HG03575 (cell line): ENCODE measurements at regions not wholly inside any gene's neighbourhood (a gene's known extent, or its start where the extent isn't known, plus 50 kb on each side); places are given as distances from the start of the nearest gene placed in this dataset.

Experiments
- ATAC-seq: cut with Tn5 transposase; IDR thresholded peaks from one replicate; pipeline ENCODE4 v1.9.1; 2021; ENCODE audit not compliant: unreplicated experiment, insufficient number of reproducible peaks, low FRiP score; ENCODE audit errors: extremely low read depth

GRCh38 chr10:78886129-78886528, 182.6 kb upstream of the ZMIZ1 start:
- ATAC-seq, result no peak

DNA sequence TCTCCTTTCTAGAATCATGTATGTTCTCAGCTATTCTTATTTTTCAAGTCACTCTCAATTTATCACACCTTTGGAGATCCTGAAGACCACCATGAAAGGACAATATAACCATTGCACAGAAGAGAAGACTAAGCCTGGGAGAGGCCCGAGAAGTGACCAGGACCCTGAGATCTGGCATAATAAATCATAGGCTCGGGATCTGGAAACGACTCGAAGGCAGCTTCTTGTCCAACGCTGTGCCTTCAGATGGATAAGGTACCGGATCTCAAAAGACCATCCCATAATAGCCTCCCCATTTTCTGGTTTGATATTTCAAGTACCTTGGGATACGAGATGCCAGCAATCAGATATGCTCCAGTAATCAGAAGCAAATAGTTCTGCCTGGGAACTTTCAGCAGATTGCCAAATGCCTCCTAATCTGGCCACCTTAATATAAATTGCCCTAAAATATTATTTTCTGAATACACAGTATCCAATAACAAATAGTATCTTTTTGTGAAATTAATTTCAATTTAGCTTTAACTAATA, 179.2 kb upstream of the ZMIZ1 start:
- no peak for ATAC-seq

DNA sequence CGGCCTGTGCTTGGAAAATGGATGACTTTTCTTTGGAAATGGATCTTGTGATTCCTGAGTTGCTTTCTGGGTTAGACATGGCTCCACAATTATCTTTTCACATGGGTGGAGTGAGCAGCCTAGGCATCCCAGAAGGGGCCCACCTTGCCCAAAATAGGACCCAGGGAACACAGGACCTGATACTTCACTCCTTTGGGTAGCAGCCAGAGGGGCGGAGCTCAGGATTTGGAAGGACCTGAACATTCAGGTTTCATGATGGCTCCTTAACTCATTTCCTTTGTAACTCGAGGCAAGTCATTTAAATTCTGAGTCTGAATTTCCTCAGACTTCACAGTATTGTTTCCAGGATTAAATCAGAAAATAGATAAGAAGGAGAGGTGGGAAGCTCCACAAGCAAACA, 178.3 kb upstream of the ZMIZ1 start:
- no peak for ATAC-seq

GRCh38 chr10:78891741-78892140, 177.0 kb upstream of the ZMIZ1 start:
- no peak for ATAC-seq

GRCh38 chr10:78892338-78893176, 176.2 kb upstream of the ZMIZ1 start:
- ATAC-seq, result no peak

- no peak for ATAC-seq
Measured at GRCh38 chr10:78893217-78893616, 175.5 kb upstream of the ZMIZ1 start.

DNA sequence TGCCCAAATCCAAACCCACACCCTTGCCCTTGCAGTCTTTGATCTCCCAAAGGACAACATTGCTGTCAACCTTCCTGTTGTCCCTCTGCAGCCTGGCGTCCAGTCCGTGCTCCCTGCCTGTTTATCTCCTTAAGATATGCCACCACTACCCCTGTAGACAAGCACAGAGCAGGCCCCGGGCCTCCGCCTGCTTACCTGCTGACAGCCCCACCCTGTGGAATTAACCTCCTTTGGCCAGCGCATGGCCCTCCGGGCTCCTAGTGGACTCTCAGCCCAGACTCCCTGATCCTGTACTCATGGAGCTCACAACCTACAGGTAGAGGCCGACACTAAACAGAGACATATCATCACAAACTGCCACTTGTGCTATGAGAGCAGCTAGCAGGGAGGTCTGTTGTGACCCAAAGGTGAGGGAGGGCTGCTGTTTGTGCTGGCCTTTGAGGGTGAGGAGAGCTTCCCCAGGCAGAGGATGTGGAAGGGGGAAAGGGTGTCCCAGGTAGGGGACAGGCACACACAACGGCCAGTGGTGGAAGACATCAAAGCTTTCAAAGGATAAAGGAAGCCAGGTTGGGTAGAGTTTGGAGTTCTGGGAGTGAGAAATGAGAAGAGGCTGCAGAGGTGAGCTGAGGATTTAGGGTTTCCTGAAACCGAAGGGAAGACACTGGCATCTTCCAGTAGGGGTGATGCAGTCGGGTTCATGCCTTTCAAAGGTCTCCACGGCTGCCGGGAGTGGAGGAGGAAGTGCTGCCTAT, 174.5 kb upstream of the ZMIZ1 start:
- ATAC-seq, result no peak

- no peak for ATAC-seq
Measured at GRCh38 chr10:78894841-78895195, 173.9 kb upstream of the ZMIZ1 start.

DNA sequence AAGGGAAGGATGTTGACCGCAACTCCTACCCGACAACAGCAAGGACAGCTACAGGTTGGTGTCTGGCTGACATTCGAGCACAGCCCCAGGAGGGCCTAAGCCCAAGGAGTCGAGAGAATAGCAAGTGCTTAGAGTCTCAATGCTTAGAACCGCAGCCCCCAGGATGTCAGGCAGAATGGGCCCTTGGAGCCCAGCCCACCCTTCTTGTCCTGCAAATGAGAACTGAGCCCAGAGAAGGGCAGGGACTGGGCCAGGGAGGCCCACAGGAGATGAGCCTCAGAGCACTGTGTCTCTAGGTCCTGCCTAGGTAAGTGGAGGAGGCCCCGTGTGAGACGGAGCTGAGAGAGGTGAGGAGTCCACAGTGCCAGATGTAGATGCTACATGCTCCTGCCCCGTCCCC, 173.3 kb upstream of the ZMIZ1 start:
- ATAC-seq, result no peak

DNA sequence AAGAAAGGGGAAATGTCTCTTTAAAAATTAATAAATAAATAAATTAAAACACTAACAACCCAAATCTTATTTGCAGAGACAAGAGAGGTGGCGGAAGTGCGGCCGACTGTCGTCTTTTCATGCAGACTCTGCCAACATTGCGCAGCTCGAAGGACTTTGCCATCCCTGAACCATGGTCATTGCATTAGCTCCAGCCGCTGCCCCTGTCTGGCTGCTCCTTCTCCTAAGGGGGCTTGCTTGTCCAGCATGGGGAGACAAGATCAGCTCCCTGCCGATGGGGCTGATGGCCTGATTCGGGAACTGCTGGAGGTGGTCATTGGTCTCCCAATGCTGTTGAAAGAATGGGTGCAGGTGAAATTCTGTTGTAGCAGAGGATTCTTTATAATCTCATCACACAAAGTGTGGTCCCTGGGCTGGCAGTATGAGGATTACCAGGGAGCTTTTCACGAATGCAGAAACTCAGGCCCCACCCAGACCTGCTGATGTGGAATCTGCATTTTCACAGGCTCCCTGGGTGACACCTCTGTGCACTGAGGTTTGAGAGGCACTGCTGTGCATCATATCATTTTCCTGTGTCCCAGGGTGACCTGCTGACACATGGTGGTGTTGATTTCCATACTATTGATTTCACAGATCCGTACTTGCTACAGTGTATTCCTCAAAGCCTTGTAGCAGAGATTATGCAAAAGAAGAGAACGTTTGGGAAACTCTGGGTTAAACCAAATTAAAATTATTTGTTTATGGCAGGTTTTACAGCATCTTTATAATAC, 172.4 kb upstream of the ZMIZ1 start:
- ATAC-seq, result no peak

DNA sequence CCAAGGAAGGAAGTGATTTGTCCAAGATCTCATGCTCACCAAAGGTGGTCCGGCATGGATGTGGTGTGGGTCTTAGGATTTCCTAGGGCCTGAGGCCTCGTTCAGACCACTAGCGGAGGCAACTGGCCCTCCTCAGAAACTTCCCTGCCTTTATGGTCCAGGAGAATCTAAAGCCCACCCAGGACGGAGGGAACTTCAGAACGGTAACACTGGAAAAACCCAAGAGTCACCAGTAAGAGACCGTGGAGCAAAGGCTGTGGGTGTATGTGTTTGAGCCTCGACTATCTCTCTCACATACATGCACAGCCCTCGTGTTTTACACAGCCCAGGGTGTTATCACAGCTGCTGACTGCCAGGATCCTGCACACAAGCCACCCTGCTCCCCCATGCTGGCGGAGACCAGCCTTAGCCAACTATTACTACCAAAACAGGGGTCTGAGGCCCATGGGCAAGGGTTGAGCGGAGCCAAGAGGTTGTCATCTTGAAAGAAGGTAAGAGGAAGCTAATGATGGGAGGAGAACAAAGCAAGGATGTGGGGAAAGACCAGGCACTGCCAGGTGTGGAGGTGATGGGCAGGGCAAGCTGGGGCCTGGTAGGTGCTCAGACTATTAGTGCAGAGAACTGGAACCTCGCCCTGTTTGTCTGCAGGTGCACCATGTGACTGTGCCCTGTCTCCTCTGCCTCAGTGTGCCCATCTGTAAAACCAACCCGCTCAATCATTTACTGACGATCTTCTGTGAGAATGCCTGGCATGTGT, 170.2 kb upstream of the ZMIZ1 start:
- no peak for ATAC-seq

DNA sequence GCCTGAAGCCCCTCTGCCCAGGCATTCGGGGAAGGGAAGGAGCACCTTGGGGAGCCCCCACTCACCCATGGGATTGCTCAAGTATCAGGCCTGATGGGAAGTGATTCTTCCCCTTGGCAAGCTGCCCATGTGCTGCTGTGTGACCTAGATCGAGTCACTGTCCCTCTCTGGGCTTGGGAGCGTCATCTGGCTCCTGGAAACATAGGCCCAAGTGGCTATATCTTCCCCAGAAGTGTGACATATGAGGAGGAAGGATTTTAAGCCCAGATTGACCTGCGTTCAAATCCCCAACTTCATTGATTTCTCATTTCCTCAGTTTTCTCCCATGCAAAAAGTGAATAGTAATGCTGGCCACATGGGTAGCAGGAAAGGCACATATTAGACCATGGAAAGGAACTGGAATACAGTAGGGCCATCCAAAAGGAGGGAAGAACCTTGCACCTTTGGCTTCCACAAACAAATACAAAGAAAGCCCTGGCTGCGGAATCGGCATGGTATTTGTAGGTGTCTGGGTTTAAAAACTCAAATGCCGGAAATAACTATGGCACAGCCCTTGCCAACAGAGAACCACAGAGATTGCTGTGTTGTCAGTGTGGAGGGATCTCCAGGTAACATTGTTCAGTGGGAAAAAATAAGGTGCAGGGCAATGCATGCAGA, 169.5 kb upstream of the ZMIZ1 start:
- ATAC-seq, result no peak

GRCh38 chr10:78899996-78900714, 168.6 kb upstream of the ZMIZ1 start:
- ATAC-seq, result no peak

DNA sequence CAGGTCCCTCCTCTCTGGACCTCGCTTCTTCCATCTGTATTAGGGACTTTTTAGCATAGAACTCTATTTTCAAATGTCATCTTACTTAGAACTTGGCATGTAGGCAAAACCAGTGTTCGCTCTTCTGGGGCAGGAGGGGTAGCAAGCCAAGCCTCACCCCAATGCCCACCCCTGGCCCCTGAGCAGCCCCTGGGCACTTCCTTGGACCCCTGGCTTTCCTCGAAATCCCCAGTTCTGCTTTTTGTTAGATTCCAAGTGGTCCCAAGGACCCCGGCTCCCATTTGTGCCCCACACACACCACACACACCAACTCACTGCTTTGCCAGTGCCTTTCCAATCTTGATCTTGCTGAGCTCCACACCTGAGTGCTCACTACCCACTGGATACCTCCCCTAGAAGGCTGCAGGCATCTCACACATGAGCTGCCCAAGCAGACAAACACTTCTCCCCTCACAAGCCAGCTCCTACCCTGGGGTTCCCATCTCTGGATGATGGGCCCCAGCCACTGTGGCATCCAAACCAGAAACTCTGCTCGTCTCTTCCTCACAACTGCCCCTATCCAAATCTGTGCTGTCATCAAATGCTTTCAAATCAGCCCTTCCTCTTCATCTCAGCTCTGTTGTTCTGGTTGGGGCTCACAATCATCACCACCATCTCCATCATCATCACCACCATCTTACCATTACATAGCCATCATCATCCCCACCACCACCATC, 167.9 kb upstream of the ZMIZ1 start:
- no peak for ATAC-seq

GRCh38 chr10:78901694-78902093, 167.1 kb upstream of the ZMIZ1 start:
- ATAC-seq, result no peak

DNA sequence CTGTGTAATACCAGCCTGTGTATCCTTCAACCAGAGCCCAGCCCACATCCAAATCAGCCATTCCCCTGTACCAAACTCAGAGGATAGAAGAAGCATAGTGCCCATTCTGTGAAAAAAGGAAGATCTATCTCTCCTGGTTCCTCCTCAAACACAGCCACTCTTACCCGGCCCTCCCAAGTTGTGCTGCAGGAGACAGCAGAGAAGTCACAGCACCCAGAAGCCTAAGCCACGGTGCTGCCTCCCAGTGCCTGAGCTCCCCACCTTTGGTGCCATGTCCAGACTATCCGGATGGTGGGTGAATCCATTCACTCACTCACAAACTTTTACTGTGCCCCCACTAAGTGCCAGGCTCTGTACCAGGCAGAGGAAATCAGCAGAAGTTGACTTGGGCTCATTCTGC, 166.0 kb upstream of the ZMIZ1 start:
- ATAC-seq, result no peak

GRCh38 chr10:78903341-78903940, 165.3 kb upstream of the ZMIZ1 start:
- ATAC-seq, result no peak
